HL-60 (cell line): ENCODE measurements at regions not wholly inside any gene's neighbourhood (a gene's known extent, or its start where the extent isn't known, plus 50 kb on each side); places are given as distances from the start of the nearest gene placed in this dataset.

Source experiments
- DNase-seq, 2 experiments: peaks; one replicate each; pipeline ENCODE4 v3.0.0-alpha.2; 2010 to 2020; ENCODE audit warnings: low read depth in 1 of 2, low spot score in 1 of 2
- H3K27ac ChIP-seq: fragments of 250-450 bp; sonication (Bioruptor Pico); replicated peaks from 2 replicates; pipeline ENCODE4 v1.5.1; 2020; ENCODE audit warnings: mild to moderate bottlenecking, moderate library complexity
- H3K27me3 ChIP-seq: fragments of 250-450 bp; sonication (Bioruptor Pico); 2 replicates; pipeline ENCODE4 v1.5.1; 2021; ENCODE audit warnings: mild to moderate bottlenecking, moderate library complexity; ENCODE audit not compliant: insufficient read depth, poor library complexity, severe bottlenecking
- H3K4me3 ChIP-seq: replicated peaks from 2 replicates; pipeline ENCODE4 v1.5.1; 2011; ENCODE audit warnings: mild to moderate bottlenecking, control low read depth, low read length; ENCODE audit not compliant: insufficient read depth
- GABPA ChIP-seq: IDR thresholded peaks from 2 replicates; pipeline ENCODE4 v1.6.1; 2012; ENCODE audit warnings: low read depth
- POLR2AphosphoS5 ChIP-seq: IDR thresholded peaks from 2 replicates; pipeline ENCODE4 v1.6.1; 2012; ENCODE audit warnings: low read depth
- SPI1 ChIP-seq: IDR thresholded peaks from 2 replicates; pipeline ENCODE4 v1.6.1; 2012; ENCODE audit warnings: low read depth, mild to moderate bottlenecking, borderline replicate concordance
- TF ChIP-seq, protein P1 (sequence below): IDR thresholded peaks from 2 replicates; pipeline ENCODE4 v1.6.1; 2012; ENCODE audit warnings: low read depth; ENCODE audit not compliant: insufficient replicate concordance
- TF ChIP-seq, protein P2 (sequence below): IDR thresholded peaks from one replicate; pipeline ENCODE4 v1.5.1; 2011; ENCODE audit warnings: low read length, control low read depth, inconsistent platforms; ENCODE audit not compliant: insufficient read depth

DNA sequence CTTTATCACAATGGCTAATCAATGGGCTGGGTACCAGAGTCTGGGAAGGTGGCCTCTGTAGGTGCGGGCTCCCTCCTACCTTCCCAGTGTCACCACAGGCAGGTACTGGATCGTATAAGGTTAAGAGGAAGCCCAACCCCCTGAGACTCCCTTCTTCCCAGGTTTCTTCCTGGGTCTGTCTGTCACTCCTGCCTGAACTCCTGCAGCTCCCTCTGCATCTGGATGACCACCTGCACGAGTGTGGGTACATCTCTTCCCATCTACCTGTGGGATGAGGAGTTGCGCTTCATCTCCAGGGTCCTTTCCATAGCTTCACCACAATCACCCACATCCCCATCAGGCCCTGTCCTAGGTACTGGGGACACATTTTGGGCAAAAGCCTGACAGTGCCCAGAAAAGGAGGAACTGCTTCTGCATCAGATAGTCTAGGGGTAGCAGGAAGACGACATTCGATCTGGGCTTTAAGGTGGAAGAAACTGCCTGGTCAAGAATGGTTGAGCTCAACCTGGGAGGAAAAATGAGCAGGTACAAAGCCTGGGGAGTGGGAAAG is 112.2 kb upstream of the ALDH1B1 start:
- no peak for TF ChIP-seq POLR2AphosphoS5
- TF ChIP-seq, protein P1, sequence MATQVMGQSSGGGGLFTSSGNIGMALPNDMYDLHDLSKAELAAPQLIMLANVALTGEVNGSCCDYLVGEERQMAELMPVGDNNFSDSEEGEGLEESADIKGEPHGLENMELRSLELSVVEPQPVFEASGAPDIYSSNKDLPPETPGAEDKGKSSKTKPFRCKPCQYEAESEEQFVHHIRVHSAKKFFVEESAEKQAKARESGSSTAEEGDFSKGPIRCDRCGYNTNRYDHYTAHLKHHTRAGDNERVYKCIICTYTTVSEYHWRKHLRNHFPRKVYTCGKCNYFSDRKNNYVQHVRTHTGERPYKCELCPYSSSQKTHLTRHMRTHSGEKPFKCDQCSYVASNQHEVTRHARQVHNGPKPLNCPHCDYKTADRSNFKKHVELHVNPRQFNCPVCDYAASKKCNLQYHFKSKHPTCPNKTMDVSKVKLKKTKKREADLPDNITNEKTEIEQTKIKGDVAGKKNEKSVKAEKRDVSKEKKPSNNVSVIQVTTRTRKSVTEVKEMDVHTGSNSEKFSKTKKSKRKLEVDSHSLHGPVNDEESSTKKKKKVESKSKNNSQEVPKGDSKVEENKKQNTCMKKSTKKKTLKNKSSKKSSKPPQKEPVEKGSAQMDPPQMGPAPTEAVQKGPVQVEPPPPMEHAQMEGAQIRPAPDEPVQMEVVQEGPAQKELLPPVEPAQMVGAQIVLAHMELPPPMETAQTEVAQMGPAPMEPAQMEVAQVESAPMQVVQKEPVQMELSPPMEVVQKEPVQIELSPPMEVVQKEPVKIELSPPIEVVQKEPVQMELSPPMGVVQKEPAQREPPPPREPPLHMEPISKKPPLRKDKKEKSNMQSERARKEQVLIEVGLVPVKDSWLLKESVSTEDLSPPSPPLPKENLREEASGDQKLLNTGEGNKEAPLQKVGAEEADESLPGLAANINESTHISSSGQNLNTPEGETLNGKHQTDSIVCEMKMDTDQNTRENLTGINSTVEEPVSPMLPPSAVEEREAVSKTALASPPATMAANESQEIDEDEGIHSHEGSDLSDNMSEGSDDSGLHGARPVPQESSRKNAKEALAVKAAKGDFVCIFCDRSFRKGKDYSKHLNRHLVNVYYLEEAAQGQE = peak; percentile 59
- 0 out of 2 replicates have a peak, but pooled peaks have one; percentile 10 for TF ChIP-seq SPI1
- DNase-seq = no peak
- no peak overlapping the region for H3K4me3 ChIP-seq
- no peak overlapping the region for H3K27ac ChIP-seq
- H3K27me3 ChIP-seq = no peaks in the 10 kb centered on the region

DNA sequence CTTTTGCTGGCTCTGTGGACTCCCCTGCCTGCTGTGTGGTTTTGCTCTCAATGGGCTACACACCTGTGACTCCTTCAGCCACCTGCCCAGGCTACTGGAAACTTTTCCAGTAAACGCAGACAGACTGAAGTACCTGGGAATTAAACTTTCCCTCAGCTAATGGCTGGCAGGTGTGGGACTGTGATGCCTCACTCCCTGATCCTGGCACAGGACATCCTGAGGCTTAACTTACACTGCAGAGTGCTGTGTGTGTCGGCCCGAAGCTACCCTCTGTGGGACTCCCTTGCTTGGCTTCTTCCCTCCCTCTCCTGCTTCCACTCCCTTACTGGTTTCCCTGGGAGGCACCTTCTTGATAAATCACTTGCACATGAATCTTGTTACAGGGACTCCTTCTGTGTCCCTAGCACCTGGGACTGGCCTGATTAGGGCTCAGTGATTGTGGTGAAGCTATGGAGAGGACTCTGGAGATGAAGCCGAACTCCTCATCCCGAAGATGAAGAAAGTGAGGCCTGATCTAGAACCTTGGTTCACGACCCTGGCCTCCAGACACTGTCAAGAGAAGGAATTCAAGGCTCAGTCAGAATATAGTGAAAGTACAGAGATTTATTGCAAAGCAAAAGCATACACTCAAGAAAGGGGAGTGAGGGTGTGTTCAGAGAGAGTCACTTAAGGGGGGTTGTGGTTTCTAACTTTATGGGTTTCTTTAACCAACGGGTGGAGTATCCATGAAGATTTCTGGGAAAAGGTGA is 113.4 kb upstream of the ALDH1B1 start:
- TF ChIP-seq, protein P1 = no peak
- TF ChIP-seq POLR2AphosphoS5 (no peak), SPI1 (no peak), GABPA (no peak)
- TF ChIP-seq, protein P2, sequence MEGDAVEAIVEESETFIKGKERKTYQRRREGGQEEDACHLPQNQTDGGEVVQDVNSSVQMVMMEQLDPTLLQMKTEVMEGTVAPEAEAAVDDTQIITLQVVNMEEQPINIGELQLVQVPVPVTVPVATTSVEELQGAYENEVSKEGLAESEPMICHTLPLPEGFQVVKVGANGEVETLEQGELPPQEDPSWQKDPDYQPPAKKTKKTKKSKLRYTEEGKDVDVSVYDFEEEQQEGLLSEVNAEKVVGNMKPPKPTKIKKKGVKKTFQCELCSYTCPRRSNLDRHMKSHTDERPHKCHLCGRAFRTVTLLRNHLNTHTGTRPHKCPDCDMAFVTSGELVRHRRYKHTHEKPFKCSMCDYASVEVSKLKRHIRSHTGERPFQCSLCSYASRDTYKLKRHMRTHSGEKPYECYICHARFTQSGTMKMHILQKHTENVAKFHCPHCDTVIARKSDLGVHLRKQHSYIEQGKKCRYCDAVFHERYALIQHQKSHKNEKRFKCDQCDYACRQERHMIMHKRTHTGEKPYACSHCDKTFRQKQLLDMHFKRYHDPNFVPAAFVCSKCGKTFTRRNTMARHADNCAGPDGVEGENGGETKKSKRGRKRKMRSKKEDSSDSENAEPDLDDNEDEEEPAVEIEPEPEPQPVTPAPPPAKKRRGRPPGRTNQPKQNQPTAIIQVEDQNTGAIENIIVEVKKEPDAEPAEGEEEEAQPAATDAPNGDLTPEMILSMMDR = no peak
- H3K27ac ChIP-seq = no peak overlapping the region
- DNase-seq = no peak
- no peak overlapping the region for H3K4me3 ChIP-seq
- H3K27me3 ChIP-seq = peaks cover 3% of the 10 kb centered on the region

DNA sequence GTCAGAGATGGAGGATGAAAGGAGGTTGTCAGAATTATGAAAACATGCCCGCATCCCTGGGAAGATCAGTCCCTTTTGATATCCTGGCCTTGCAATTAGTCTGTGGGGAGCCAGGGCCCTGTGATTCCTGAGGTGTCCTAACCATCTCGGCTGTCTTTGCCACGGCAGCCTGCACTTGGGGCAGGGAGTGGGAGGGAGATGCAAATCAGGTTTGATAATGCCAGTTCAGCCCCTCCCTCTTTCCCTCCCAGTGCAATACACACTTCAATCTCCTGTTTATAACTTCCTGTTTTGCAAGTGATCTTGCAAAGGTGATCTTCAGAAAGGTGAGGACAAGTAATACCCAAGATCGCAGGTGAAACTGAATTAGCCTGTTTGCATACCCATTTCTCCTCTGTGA is 114.0 kb upstream of the ALDH1B1 start:
- DNase-seq = no peak
- H3K4me3 ChIP-seq = no peak overlapping the region
- H3K27me3 ChIP-seq = peaks cover 3% of the 10 kb centered on the region
- H3K27ac ChIP-seq = no peak overlapping the region
- TF ChIP-seq SPI1 = no peak
- no peak for TF ChIP-seq GABPA
- no peak for TF ChIP-seq POLR2AphosphoS5
- TF ChIP-seq, protein P1 = no peak
- TF ChIP-seq, protein P2 = no peak
